HEK293T (cell line): ENCODE measurements at regions not wholly inside any gene's neighbourhood (a gene's known extent, or its start where the extent isn't known, plus 50 kb on each side); places are given as distances from the start of the nearest gene placed in this dataset.

Source experiments
- BHLHE40 ChIP-seq: fragments of 450-650 bp; IDR thresholded peaks from 2 replicates; pipeline ENCODE4 v1.6.1; 2016; ENCODE audit warnings: mild to moderate bottlenecking, moderate library complexity, borderline replicate concordance
- ELF4 ChIP-seq: fragments of 450-650 bp; IDR thresholded peaks from 2 replicates; pipeline ENCODE4 v1.6.1; 2017; ENCODE audit warnings: antibody characterized with exemption
- FOXK2 ChIP-seq: fragments of 450-650 bp; IDR thresholded peaks from 2 replicates; pipeline ENCODE4 v1.6.1; 2016; ENCODE audit warnings: mild to moderate bottlenecking
- FOXM1 ChIP-seq: fragments of 450-650 bp; IDR thresholded peaks from 2 replicates; pipeline ENCODE4 v1.6.1; 2017; ENCODE audit warnings: mild to moderate bottlenecking, borderline replicate concordance
- NFRKB ChIP-seq: fragments of 450-650 bp; IDR thresholded peaks from 2 replicates; pipeline ENCODE4 v1.6.1; 2016; ENCODE audit warnings: mild to moderate bottlenecking, moderate library complexity
- SP1 ChIP-seq: fragments of 450-650 bp; IDR thresholded peaks from 2 replicates; pipeline ENCODE4 v1.6.1; 2017
- SUZ12 ChIP-seq: fragments of 450-650 bp; IDR thresholded peaks from 2 replicates; pipeline ENCODE4 v1.6.1; 2016; ENCODE audit warnings: mild to moderate bottlenecking
- TARDBP ChIP-seq: fragments of 450-650 bp; IDR thresholded peaks from 2 replicates; pipeline ENCODE4 v1.6.1; 2016
- ZNF384 ChIP-seq: fragments of 450-650 bp; IDR thresholded peaks from 2 replicates; pipeline ENCODE4 v1.6.1; 2016

- TF ChIP-seq TARDBP: no peak
- no peak for TF ChIP-seq SP1
- TF ChIP-seq BHLHE40: no peak
- no peak for TF ChIP-seq ELF4
- TF ChIP-seq NFRKB: no peak
- no peak for TF ChIP-seq SUZ12
- TF ChIP-seq FOXK2: no peak
- TF ChIP-seq ZNF384: no peak
- TF ChIP-seq FOXM1: no peak
Observed at GRCh38 chr9:88684046-88684445, 149.1 kb downstream of the NXNL2 start.
